Sciatic nerve (tissue), 2 donors: ENCODE measurements at regions not wholly inside any gene's neighbourhood (a gene's known extent, or its start where the extent isn't known, plus 50 kb on each side); places are given as distances from the start of the nearest gene placed in this dataset.

ENCODE experiments used
- ATAC-seq: fragments of 200-7000 bp; cut with Tn5 transposase; one replicate; pipeline ENCODE4 v1.9.1; 2020; ENCODE audit warnings: mild to moderate bottlenecking, moderate library complexity
- DNase-seq: peaks from one replicate; pipeline ENCODE4 v3.0.0-alpha.2; 2020; ENCODE audit warnings: low spot score
- intact Hi-C: fragments of 100-400 bp; cut with DNase I; formaldehyde crosslinking; loops from one replicate; pipeline ENCODE4 v1.14.2; 2022
- donor health status: DM: no; HTN: no; CAD: no.
- donor health status: DM: no; HTN: no; CAD: no.

DNA sequence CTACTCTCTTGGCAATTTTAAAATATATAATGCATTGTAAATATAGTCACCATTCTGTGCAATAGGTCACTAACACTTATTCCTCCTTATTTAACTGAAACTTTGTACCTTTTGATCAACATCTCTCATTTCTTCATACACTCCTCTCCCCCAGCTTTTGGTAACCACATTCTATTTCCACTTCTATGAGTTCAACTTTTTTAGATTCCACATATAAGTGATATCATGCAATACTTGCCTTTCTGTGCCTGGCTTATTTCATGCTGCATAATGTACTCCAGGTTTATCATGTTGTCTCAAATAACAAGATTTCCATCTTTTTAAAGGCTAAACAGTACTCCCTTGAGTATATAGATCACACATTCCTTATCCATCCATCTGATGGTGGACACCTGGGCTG lies 188.8 kb downstream of the NXNL2 start:
- intact Hi-C loops = no loop called here
- no peak for ATAC-seq
- DNase-seq = no peak

DNA sequence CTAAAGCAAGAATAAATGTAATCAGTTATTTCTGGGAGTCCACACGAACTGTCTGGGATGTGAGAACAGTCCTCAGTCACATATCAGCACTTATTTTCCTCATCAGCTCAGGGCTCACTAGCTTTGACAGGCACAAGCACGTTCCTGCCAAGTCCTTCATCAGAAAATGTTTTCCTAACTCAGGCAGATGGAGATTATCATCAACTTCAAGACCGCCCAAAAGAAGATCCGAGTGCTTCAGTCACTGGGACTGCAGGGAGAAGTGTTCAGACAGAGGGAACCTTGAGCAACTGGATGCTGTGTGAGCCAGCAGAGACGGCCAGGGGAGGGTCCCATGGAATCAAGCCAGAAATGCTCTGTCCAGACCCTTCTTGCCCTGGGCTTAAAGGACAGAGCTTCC lies 189.4 kb downstream of the NXNL2 start:
- no peak for DNase-seq
- ATAC-seq = peak; percentile 39

GRCh38 chr9:88725300-88726019 lies 190.5 kb downstream of the NXNL2 start:
- intact Hi-C loops = no loop called here
- no peak for ATAC-seq
- DNase-seq = no peak

More for the DNA sequence above, 189.4 kb downstream of the NXNL2 start:
- intact Hi-C loops = no loop called here

DNA sequence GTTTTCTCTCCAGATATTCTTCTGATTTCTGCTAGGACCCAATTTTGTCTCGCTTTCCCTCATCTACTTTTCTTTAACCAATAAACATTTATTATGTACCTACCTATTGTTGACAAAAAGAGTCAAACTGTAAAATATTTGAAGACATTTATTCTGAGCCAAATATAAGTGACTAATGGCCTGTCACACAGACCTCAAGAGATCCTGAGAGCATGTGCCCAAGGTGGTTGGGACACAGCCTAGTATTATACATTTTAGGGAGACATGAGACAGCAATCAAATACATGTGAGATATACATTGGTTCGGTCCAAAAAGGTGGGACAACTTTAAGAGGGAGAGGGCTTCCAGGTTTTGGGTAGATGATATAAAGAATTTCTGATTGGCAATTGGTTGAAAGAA lies 191.8 kb downstream of the NXNL2 start:
- ATAC-seq (no peak), DNase-seq (no peak)
- intact Hi-C loops = no loop called here

- ATAC-seq = no peak
- intact Hi-C loops = no loop called here
- no peak for DNase-seq
Observed at GRCh38 chr9:88730780-88731179, 195.8 kb downstream of the NXNL2 start.

DNA sequence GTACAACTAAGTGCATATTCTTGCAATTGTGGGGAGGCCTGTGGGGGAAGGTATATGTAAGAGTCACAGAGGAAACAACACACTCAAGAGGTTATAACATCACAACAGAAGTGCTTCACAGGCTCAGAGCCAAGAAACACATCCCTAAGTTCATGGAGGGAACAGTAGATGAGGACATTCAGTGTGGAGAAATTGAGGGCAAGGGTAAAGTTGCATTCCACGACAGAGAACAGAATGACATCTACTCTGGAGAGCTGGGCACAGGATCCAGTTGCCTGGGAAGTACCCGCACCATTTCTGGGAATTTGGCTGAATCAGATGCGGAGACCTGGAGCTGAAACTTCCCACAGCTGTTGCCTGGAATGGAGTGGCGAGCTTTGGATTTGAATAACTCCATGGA lies 197.2 kb downstream of the NXNL2 start:
- DNase-seq (no peak), ATAC-seq (peak; percentile 97)
- intact Hi-C loops = no loop called here

GRCh38 chr9:88733651-88734421 lies 198.9 kb downstream of the NXNL2 start:
- no peak for DNase-seq
- peak; percentile 30 for ATAC-seq

GRCh38 chr9:88734527-88734926 lies 199.5 kb downstream of the NXNL2 start:
- DNase-seq (no peak), ATAC-seq (no peak)
- intact Hi-C loops = no loop called here

More at GRCh38 chr9:88733651-88734421, 198.9 kb downstream of the NXNL2 start:
- intact Hi-C loops = no loop called here

GRCh38 chr9:88736136-88736637 lies 201.2 kb downstream of the NXNL2 start:
- no peak for ATAC-seq
- DNase-seq = no peak
- intact Hi-C loops = no loop called here

- intact Hi-C loops = no loop called here
- ATAC-seq (no peak), DNase-seq (no peak)
Observed at GRCh38 chr9:88737031-88737430, 202.1 kb downstream of the NXNL2 start.

DNA sequence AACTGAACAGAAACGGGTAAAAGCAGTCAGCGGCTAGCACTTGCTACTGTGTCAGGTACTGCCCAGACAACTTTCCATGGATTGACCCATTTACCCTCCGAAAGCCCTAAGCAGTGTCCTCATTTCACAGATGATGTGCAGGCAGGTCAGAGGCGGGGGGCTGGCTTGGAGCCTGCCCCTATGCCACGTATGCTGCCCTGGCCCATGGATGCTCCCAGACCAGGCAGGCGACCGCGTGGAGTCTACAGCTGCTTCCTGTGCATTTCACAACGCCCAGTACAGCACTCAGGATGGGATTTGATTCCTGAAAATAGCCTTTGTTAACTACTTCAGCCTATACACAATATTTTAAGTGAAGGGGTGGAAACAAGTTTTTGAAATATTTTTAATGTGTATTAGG lies 202.9 kb downstream of the NXNL2 start:
- DNase-seq (no peak), ATAC-seq (no peak)
- intact Hi-C loops = no loop called here

DNA sequence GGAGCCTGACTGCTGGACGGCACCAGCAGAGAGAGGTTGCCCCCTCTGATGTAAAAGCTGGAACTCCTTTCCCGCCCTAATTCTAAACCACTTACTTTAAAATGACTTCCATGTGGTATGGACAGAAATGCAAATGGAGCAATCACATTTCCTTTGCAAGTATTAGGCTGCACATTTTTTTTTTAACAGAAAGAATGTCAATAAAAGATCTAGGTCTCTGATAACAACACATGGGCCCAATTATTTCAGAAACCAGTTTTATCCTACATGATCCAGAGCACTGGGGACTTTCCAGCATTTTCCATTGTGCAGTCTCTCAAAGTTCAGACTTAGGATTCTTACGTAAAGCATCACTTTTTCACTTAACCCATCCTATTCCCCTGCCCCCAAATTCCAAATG lies 203.7 kb downstream of the NXNL2 start:
- ATAC-seq (no peak), DNase-seq (no peak)
- intact Hi-C loops = no loop called here

- ATAC-seq (no peak), DNase-seq (no peak)
- intact Hi-C loops = no loop called here
Observed at GRCh38 chr9:88739373-88739772, 204.4 kb downstream of the NXNL2 start.

- DNase-seq (no peak), ATAC-seq (no peak)
- intact Hi-C loops = no loop called here
Observed at GRCh38 chr9:88740844-88741243, 205.9 kb downstream of the NXNL2 start.

GRCh38 chr9:88741335-88741734 lies 206.4 kb downstream of the NXNL2 start:
- intact Hi-C loops = no loop called here
- ATAC-seq = no peak
- no peak for DNase-seq

- intact Hi-C loops = no loop called here
- ATAC-seq (peak; percentile 61), DNase-seq (no peak)
Observed at GRCh38 chr9:88742483-88742882, 207.5 kb downstream of the NXNL2 start.

DNA sequence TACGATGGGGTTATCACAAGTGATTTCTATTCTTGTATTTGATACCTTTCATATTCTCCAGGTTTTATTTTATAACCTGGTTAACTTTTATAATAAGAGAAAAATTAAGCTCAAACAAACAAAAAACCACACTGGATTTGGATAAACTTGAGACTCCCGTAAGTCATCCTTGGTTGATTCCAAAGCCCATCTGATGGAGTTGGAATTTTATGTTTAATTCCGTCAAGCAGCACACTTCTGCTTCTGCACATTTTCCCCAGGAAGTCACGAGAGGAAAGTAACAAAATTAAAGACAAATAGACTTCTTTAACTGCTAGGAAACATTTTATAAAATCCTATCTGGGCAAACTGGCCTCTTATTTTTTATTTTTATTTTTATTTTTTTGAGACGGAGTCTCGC lies 207.9 kb downstream of the NXNL2 start:
- intact Hi-C loops = no loop called here
- DNase-seq = no peak

GRCh38 chr9:88745276-88746001 lies 210.5 kb downstream of the NXNL2 start:
- DNase-seq = no peak
- intact Hi-C loops = no loop called here
- no peak for ATAC-seq

More for the DNA sequence above, 207.9 kb downstream of the NXNL2 start:
- ATAC-seq = no peak

DNA sequence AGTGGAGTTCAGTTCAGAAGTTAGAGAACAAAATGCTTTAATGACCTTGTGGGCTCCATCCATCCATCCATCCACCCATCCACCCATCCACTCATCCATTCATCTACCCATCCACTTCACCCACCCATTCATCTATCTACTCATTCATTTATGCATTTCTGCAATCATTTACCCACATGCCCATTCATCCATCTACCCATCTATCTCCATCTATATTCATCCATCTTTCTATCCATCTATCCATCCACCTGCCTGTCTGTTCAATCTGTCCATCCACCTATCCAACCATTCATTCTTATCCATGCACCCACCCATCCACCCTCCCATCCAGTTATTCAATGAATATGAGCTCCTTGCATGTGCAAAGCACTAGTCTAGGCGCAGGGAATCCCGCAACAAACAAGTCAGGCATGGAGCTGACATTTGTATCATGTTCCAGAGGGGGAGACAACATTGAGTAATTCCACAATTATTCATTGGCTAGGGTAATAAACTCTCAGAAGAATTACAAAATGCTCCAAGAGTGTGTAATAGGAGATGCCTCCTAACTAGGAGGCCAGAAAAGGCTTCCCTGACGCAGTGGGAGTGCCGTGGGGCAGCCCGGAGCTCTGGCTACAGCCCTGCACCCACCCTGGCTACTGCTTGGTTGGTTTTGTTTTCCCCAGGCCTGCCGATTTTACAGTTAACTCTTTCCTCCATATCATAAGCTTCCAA lies 211.2 kb downstream of the NXNL2 start:
- DNase-seq (no peak), ATAC-seq (peak; percentile 83)
- intact Hi-C loops = no loop called here
